GM12864 (cell line): ENCODE measurements at regions not wholly inside any gene's neighbourhood (a gene's known extent, or its start where the extent isn't known, plus 50 kb on each side); places are given as distances from the start of the nearest gene placed in this dataset.
"Not testable (repeated sequence)": the region's sequence is repeated elsewhere in the genome, so short reads cannot be mapped to it uniquely, and the experiment has no call there.

Source experiments
- DNase-seq: peaks from one replicate; pipeline ENCODE4 v3.0.0-alpha.2; 2011; ENCODE audit warnings: low read depth
- H3K4me3 ChIP-seq: 2 replicates; pipeline ENCODE4 v1.5.1; 2011; ENCODE audit warnings: mild to moderate bottlenecking, low read depth, low read length, control low read depth
- TF ChIP-seq, protein P1 (sequence below): IDR thresholded peaks from 2 replicates; pipeline ENCODE4 v1.5.1; 2011; ENCODE audit warnings: low read depth, mild to moderate bottlenecking, moderate library complexity, low read length, control low read depth, inconsistent platforms; ENCODE audit errors: missing control alignments

- DNase-seq = no peak
- TF ChIP-seq, protein P1, sequence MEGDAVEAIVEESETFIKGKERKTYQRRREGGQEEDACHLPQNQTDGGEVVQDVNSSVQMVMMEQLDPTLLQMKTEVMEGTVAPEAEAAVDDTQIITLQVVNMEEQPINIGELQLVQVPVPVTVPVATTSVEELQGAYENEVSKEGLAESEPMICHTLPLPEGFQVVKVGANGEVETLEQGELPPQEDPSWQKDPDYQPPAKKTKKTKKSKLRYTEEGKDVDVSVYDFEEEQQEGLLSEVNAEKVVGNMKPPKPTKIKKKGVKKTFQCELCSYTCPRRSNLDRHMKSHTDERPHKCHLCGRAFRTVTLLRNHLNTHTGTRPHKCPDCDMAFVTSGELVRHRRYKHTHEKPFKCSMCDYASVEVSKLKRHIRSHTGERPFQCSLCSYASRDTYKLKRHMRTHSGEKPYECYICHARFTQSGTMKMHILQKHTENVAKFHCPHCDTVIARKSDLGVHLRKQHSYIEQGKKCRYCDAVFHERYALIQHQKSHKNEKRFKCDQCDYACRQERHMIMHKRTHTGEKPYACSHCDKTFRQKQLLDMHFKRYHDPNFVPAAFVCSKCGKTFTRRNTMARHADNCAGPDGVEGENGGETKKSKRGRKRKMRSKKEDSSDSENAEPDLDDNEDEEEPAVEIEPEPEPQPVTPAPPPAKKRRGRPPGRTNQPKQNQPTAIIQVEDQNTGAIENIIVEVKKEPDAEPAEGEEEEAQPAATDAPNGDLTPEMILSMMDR = no peak
- H3K4me3 ChIP-seq = no peak overlapping the region
Observed at GRCh38 chrX:117628381-117628780, 488.2 kb downstream of the KLHL13 start.

DNA sequence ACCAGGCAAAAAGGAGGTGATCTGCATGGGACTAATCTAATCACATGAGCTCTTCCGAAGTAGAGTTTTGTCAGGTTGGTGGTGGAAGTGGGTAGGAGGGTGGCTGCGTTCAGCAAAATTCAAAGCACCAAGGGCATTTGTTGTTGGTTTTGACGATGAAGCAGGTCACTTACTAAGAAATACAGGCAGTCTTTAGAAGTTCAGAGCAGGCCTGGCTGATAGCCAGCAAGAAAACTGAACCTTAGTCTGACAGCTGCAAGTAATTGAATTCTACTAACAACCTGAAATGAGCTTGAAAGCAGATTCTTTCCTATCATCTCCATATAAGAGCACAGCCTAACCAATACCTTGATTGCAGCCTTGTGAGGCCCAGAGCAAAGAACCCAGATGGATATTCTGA is 505.8 kb downstream of the KLHL13 start:
- DNase-seq = no peak
- TF ChIP-seq, protein P1 = no peak
- H3K4me3 ChIP-seq = no peak overlapping the region

DNA sequence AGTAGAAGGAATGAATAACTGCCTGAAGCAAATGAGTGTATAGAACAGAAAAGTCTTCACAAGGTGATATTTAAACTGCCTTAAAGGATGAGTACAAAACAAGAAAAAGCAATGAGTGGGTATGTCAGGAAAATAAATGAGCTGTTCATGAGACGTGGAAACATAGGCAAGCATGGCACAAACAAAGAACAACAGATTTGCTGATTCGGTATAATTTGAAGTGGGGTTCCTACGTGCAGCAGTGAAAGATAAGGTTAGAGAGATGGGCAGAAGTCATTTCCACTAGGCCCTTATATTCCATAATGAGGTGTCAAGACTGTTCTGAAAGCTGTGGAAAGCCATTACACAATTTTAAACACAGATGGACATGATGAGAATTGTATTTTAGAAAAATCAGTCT is 506.6 kb downstream of the KLHL13 start:
- no peak overlapping the region for H3K4me3 ChIP-seq
- DNase-seq = no peak
- TF ChIP-seq, protein P1 = no peak

- TF ChIP-seq, protein P1 = no peak
- DNase-seq = no peak
Observed at GRCh38 chrX:117607561-117607960, 509.0 kb downstream of the KLHL13 start.

GRCh38 chrX:117606101-117606500 is 510.5 kb downstream of the KLHL13 start:
- not testable (repeated sequence) for DNase-seq, H3K4me3 ChIP-seq

More at GRCh38 chrX:117607561-117607960, 509.0 kb downstream of the KLHL13 start:
- H3K4me3 ChIP-seq = no peak overlapping the region

GRCh38 chrX:117570160-117570559 is 546.5 kb downstream of the KLHL13 start:
- no peak for DNase-seq
- TF ChIP-seq, protein P1 = no peak
- H3K4me3 ChIP-seq = no peak overlapping the region

- DNase-seq = no peak
- no peak overlapping the region for H3K4me3 ChIP-seq
- TF ChIP-seq, protein P1 = no peak
Observed at GRCh38 chrX:117568238-117568637, 548.4 kb downstream of the KLHL13 start.
